ENCODE measurements at regions not wholly inside any gene's neighbourhood (a gene's known extent, or its start where the extent isn't known, plus 50 kb on each side); places are given as distances from the start of the nearest gene placed in this dataset.

GRCh38 chr5:112656451-112656850 lies 81.2 kb upstream of the APC start:
- 85 to 98% (median 91%) methylated on average over 2 of the region's 2 CpGs for WGBS, 5 donors
- intact Hi-C loops (cut with DNase I; ENCODE audit: low total_unique reads), result no loop called here

GRCh38 chr5:112657804-112658203 lies 79.9 kb upstream of the APC start:
- WGBS, 5 donors, result 68 to 89% (median 78%) methylated on average over 3 of the region's 3 CpGs
- H3K4me3 ChIP-seq, result no peak overlapping the region
- H3K27ac ChIP-seq, result no peak overlapping the region
- no peak for DNase-seq
- TF ChIP-seq EP300 (IDR thresholded peaks at IDR 0.05), result no peak
- TF ChIP-seq POLR2AphosphoS5 (IDR thresholded peaks at IDR 0.05), result no peak
- TF ChIP-seq POLR2A (IDR thresholded peaks at IDR 0.05), result no peak
- no peak for TF ChIP-seq CTCF (IDR thresholded peaks at IDR 0.05)
- H3K36me3 ChIP-seq, result no peaks in the 10 kb centered on the region
- intact Hi-C loops (cut with DNase I; ENCODE audit: low total_unique reads), result no loop called here
- H3K27me3 ChIP-seq, result no peaks in the 10 kb centered on the region
- no peaks in the 10 kb centered on the region for H3K4me1 ChIP-seq
- peaks cover 0 to 14% (median 0%) of the 10 kb centered on the region in 4 donors for H3K9me3 ChIP-seq

More at GRCh38 chr5:112656451-112656850, 81.2 kb upstream of the APC start:
- DNase-seq, result no peak
- Histone ChIP-seq H3K4me1 (no peaks in the 10 kb centered on the region), H3K27ac (no peak overlapping the region), H3K36me3 (no peaks in the 10 kb centered on the region), H3K27me3 (no peaks in the 10 kb centered on the region), H3K4me3 (no peak overlapping the region), H3K9me3 (peaks cover 0 to 14% (median 0%) of the 10 kb centered on the region in 4 donors)
- TF ChIP-seq POLR2A (IDR thresholded peaks at IDR 0.05) (no peak), POLR2AphosphoS5 (IDR thresholded peaks at IDR 0.05) (no peak), EP300 (IDR thresholded peaks at IDR 0.05) (no peak), CTCF (IDR thresholded peaks at IDR 0.05) (no peak)

GRCh38 chr5:112660359-112660758 lies 77.3 kb upstream of the APC start:
- TF ChIP-seq POLR2AphosphoS5 (IDR thresholded peaks at IDR 0.05) (no peak), POLR2A (IDR thresholded peaks at IDR 0.05) (no peak), CTCF (IDR thresholded peaks at IDR 0.05) (no peak), EP300 (IDR thresholded peaks at IDR 0.05) (no peak)
- Histone ChIP-seq H3K27me3 (no peaks in the 10 kb centered on the region), H3K36me3 (no peaks in the 10 kb centered on the region), H3K27ac (no peak overlapping the region), H3K4me3 (no peak overlapping the region), H3K4me1 (no peaks in the 10 kb centered on the region), H3K9me3 (peaks cover 0 to 14% (median 0%) of the 10 kb centered on the region in 4 donors)
- intact Hi-C loops (cut with DNase I; ENCODE audit: low total_unique reads), result no loop called here
- 92 to 100% (median 93%) methylated on average over 1 of the region's 1 CpG for WGBS, 5 donors
- DNase-seq, result no peak

GRCh38 chr5:112663146-112663545 lies 74.5 kb upstream of the APC start:
- H3K4me3 ChIP-seq, result no peak overlapping the region
- TF ChIP-seq POLR2A (IDR thresholded peaks at IDR 0.05) (no peak), POLR2AphosphoS5 (IDR thresholded peaks at IDR 0.05) (no peak), CTCF (IDR thresholded peaks at IDR 0.05) (no peak), EP300 (IDR thresholded peaks at IDR 0.05) (no peak)
- DNase-seq, result no peak
- H3K27me3 ChIP-seq, result no peaks in the 10 kb centered on the region
- peaks cover 0 to 14% (median 0%) of the 10 kb centered on the region in 4 donors for H3K9me3 ChIP-seq
- H3K27ac ChIP-seq, result no peak overlapping the region
- WGBS, 5 donors, result 76 to 90% (median 77%) methylated on average over 3 of the region's 3 CpGs
- no peaks in the 10 kb centered on the region for H3K4me1 ChIP-seq
- intact Hi-C loops (cut with DNase I; ENCODE audit: low total_unique reads), result no loop called here
- no peaks in the 10 kb centered on the region for H3K36me3 ChIP-seq

All from stomach (tissue), 8 donors.